ENCODE measurements at regions not wholly inside any gene's neighbourhood (a gene's known extent, or its start where the extent isn't known, plus 50 kb on each side); places are given as distances from the start of the nearest gene placed in this dataset.

DNA sequence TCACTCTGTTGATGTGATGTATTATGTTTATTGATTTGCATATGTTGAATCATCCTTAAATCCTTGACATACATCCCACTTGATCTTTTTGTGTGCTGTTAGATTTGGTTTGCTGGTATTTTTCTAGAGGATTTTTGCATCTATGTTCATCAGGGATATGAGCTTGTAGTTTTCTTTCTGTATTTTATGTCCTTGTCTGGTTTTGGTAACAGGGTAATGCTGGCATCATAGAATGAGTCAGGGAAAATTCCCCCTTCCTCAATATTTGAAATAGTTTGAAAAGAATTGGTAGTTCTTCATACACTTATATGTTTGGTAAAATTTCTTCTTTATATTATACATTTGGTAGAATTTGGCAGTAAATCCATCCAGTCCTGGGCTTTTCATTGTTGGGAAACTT, 89.4 kb upstream of the SLC13A1 start:
- Histone ChIP-seq H2AFZ (ENCODE audit: low read depth) (no peak overlapping the region), H3K27ac (ENCODE audit: low read depth in 2 of 2, low read length in 1 of 2) (no peak overlapping the region), H3K9me3 (no peaks in the 10 kb centered on the region), H3K4me2 (no peak overlapping the region), H3K4me1 (ENCODE audit: control insufficient read depth in 1 of 2, insufficient read depth in 2 of 2, low read depth in 1 of 2, low read length in 1 of 2) (no peaks in the 10 kb centered on the region; a peak in 1 of 4 replicates), H3K79me2 (ENCODE audit: insufficient read depth) (no peaks in the 10 kb centered on the region), H3K27me3 (ENCODE audit: insufficient read depth) (no peaks in the 10 kb centered on the region), H3K4me3 (ENCODE audit: low read depth in 2 of 2, low read length in 1 of 2) (no peak overlapping the region), H3K9ac (no peak overlapping the region), H3K36me3 (replicated peaks in 1 of 2; ENCODE audit: control insufficient read depth in 1 of 2, insufficient read depth in 2 of 2, low read length in 1 of 2) (no peaks in the 10 kb centered on the region), H3F3A (replicated peaks; ENCODE audit: insufficient read depth) (no peaks in the 10 kb centered on the region), H4K20me1 (ENCODE audit: insufficient read depth) (no peaks in the 10 kb centered on the region), H3K9me2 (no peaks in the 10 kb centered on the region)
- ChIA-PET CTCF (interaction anchor here (1.5 kb wide), 1 partner anchor 9 kb away, joined by 3 read pairs; no protein-coding TSS in a partner anchor), POLR2A (no interaction called here)
- DNase-seq = no peak
- TF ChIP-seq, protein P1, sequence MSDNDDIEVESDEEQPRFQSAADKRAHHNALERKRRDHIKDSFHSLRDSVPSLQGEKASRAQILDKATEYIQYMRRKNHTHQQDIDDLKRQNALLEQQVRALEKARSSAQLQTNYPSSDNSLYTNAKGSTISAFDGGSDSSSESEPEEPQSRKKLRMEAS (IDR thresholded peaks at IDR 0.05; ENCODE audit: low read depth) = no peak
- no peak for TF ChIP-seq FOSL2 (IDR thresholded peaks at IDR 0.05; ENCODE audit: borderline replicate concordance, low read depth)
- TF ChIP-seq ELF1 (IDR thresholded peaks at IDR 0.05) = no peak
- TF ChIP-seq, protein P2, sequence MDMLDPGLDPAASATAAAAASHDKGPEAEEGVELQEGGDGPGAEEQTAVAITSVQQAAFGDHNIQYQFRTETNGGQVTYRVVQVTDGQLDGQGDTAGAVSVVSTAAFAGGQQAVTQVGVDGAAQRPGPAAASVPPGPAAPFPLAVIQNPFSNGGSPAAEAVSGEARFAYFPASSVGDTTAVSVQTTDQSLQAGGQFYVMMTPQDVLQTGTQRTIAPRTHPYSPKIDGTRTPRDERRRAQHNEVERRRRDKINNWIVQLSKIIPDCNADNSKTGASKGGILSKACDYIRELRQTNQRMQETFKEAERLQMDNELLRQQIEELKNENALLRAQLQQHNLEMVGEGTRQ (IDR thresholded peaks at IDR 0.05; ENCODE audit: borderline replicate concordance, low read depth, low read length) = no peak

DNA sequence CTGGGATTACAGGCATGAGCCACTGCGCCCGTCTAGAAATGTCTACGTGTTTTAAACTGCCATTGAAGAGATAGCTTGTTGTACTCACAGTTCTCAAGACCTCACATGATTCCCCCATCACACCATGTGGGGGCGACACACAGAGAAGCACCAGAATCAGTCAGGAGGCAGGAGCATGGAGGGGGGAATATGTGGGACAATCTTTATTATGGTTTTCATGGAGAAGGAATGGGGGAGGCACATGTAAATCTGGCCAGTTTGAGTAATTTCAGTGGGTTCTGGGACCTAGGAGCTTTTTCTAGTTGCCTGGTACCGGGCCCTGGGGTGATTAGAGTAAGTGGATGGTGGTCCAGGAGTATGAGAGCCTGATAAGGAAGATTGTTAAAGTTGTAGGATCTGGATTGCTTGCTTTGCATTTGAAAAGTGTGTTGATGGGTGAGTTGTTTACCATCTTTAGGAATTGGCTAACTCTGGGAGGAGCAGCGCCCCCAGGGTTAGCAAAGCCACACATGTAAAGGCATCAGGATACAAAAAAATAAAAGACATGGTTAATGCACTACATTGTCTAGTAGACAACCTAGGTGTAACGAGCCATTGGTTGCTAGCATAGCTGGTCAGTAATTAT, 85.4 kb upstream of the SLC13A1 start:
- H3K36me3 ChIP-seq (replicated peaks in 1 of 2; ENCODE audit: control insufficient read depth in 1 of 2, insufficient read depth in 2 of 2, low read length in 1 of 2) = no peaks in the 10 kb centered on the region
- 32% methylated on average over 7 of the region's 7 CpGs for WGBS (ENCODE audit: low lambda C conversion rate)
- H3K4me1 ChIP-seq (ENCODE audit: control insufficient read depth in 1 of 2, insufficient read depth in 2 of 2, low read depth in 1 of 2, low read length in 1 of 2) = peaks cover 0 to 8% of the 10 kb centered on the region in 2 experiments; a peak in 2 of 4 replicates
- ChIA-PET POLR2A (no interaction called here), CTCF (interaction anchor here (0.5 to 1.8 kb wide), 4 partner anchors 9 to 131 kb away, joined by 3 to 4 read pairs (median 4); no protein-coding TSS in a partner anchor)
- no peak overlapping the region for H3K9ac ChIP-seq
- H4K20me1 ChIP-seq (ENCODE audit: insufficient read depth) = no peaks in the 10 kb centered on the region
- no peak overlapping the region for H3K27ac ChIP-seq (ENCODE audit: low read depth in 2 of 2, low read length in 1 of 2)
- no peaks in the 10 kb centered on the region for H3K27me3 ChIP-seq (ENCODE audit: insufficient read depth)
- H2AFZ ChIP-seq (ENCODE audit: low read depth) = no peak overlapping the region
- no peak overlapping the region for H3K4me2 ChIP-seq
- no peaks in the 10 kb centered on the region for H3K9me3 ChIP-seq
- no peaks in the 10 kb centered on the region for H3F3A ChIP-seq (replicated peaks; ENCODE audit: insufficient read depth)
- TF ChIP-seq MXI1 (IDR thresholded peaks at IDR 0.05; ENCODE audit: low read depth, low read length) (no peak), FOXJ3 (CRISPR knock-in tag; IDR thresholded peaks at IDR 0.05) (no peak), TAF1 (IDR thresholded peaks at IDR 0.05; ENCODE audit: borderline replicate concordance, low read depth, low read length) (no peak), GATA2 (CRISPR knock-in tag; IDR thresholded peaks at IDR 0.05) (no peak), MEF2A (IDR thresholded peaks at IDR 0.05; ENCODE audit: borderline replicate concordance, low read depth) (no peak), YY1 (IDR thresholded peaks at IDR 0.05; ENCODE audit: low read depth) (no peak), RXRA (IDR thresholded peaks at IDR 0.05; ENCODE audit: borderline replicate concordance, low read depth) (no peak), JUND (IDR thresholded peaks at IDR 0.05) (no peak), RAD21 (IDR thresholded peaks at IDR 0.05; ENCODE audit: low read length) (no peak)
- TF ChIP-seq, protein P3, sequence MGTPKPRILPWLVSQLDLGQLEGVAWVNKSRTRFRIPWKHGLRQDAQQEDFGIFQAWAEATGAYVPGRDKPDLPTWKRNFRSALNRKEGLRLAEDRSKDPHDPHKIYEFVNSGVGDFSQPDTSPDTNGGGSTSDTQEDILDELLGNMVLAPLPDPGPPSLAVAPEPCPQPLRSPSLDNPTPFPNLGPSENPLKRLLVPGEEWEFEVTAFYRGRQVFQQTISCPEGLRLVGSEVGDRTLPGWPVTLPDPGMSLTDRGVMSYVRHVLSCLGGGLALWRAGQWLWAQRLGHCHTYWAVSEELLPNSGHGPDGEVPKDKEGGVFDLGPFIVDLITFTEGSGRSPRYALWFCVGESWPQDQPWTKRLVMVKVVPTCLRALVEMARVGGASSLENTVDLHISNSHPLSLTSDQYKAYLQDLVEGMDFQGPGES (IDR thresholded peaks at IDR 0.05; ENCODE audit: low read depth, low read length) = no peak
- TF ChIP-seq, protein P4, sequence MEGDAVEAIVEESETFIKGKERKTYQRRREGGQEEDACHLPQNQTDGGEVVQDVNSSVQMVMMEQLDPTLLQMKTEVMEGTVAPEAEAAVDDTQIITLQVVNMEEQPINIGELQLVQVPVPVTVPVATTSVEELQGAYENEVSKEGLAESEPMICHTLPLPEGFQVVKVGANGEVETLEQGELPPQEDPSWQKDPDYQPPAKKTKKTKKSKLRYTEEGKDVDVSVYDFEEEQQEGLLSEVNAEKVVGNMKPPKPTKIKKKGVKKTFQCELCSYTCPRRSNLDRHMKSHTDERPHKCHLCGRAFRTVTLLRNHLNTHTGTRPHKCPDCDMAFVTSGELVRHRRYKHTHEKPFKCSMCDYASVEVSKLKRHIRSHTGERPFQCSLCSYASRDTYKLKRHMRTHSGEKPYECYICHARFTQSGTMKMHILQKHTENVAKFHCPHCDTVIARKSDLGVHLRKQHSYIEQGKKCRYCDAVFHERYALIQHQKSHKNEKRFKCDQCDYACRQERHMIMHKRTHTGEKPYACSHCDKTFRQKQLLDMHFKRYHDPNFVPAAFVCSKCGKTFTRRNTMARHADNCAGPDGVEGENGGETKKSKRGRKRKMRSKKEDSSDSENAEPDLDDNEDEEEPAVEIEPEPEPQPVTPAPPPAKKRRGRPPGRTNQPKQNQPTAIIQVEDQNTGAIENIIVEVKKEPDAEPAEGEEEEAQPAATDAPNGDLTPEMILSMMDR (IDR thresholded peaks at IDR 0.05) = no peak
- TF ChIP-seq, protein P1 (IDR thresholded peaks at IDR 0.05; ENCODE audit: low read depth) = no peak
- H3K79me2 ChIP-seq (ENCODE audit: insufficient read depth) = no peaks in the 10 kb centered on the region
- H3K4me3 ChIP-seq (ENCODE audit: low read depth in 2 of 2, low read length in 1 of 2) = no peak overlapping the region
- no peaks in the 10 kb centered on the region for H3K9me2 ChIP-seq
- DNase-seq = no peak

All from SK-N-SH (cell line).